ENCODE measurements at regions not wholly inside any gene's neighbourhood (a gene's known extent, or its start where the extent isn't known, plus 50 kb on each side); places are given as distances from the start of the nearest gene placed in this dataset.

GRCh38 chr12:114784526-114784925 is 100.6 kb upstream of the TBX3 start:
- no peak for TF ChIP-seq HDGF (IDR thresholded peaks at IDR 0.05; ENCODE audit: borderline replicate concordance)
- no peak for TF ChIP-seq FOXA1 (IDR thresholded peaks at IDR 0.05)
- no peak for TF ChIP-seq TARDBP (IDR thresholded peaks at IDR 0.05)
- TF ChIP-seq ARNT (IDR thresholded peaks at IDR 0.05), result no peak
- TF ChIP-seq NFRKB (IDR thresholded peaks at IDR 0.05), result no peak
- TF ChIP-seq SP1 (IDR thresholded peaks at IDR 0.05), result no peak
- no peak for TF ChIP-seq L3MBTL2 (conservative IDR thresholded peaks at IDR 0.05)
- TF ChIP-seq LEF1 (IDR thresholded peaks at IDR 0.05; ENCODE audit: borderline replicate concordance), result no peak
- TF ChIP-seq PKNOX1 (IDR thresholded peaks at IDR 0.05), result no peak
- no peak for TF ChIP-seq SUZ12 (IDR thresholded peaks at IDR 0.05)
- TF ChIP-seq FOXK2 (IDR thresholded peaks at IDR 0.05), result no peak
